ENCODE measurements at regions not wholly inside any gene's neighbourhood (a gene's known extent, or its start where the extent isn't known, plus 50 kb on each side); places are given as distances from the start of the nearest gene placed in this dataset.
"Not testable (repeated sequence)": the region's sequence is repeated elsewhere in the genome, so short reads cannot be mapped to it uniquely, and the experiment has no call there.

DNA sequence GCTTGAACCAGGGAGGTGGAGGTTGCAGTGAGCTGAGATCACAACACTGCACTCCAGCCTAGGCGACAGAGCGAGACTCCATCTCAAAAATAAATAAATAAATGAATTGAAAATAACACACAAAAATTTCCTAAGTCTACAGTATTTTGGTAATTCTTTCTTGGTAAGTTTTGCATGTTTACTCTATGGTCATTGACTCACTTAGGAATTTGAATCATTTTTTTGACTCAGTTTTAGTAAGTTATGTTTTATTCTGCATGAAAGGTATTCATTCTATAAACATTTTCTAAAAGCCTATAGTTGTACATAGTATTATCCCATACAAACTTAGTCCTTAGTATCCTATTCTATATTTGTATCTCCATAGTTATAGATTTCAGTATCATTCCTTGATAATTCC lies 772.9 kb upstream of the SLIT2 start:
- Histone ChIP-seq H3K27me3 (no peaks in the 10 kb centered on the region), H3K4me1 (no peaks in the 10 kb centered on the region), H3K36me3 (no peaks in the 10 kb centered on the region), H3K27ac (no peak overlapping the region), H3K4me3 (no peak overlapping the region), H3K9me3 (no peaks in the 10 kb centered on the region)
- whole genome bisulfite sequencing, 4 donors, result 93 to 98% (median 96%) methylated on average over 2 of the region's 2 CpGs
- TF ChIP-seq POLR2A (IDR thresholded peaks at IDR 0.05), result no peak
- TF ChIP-seq, protein P1, sequence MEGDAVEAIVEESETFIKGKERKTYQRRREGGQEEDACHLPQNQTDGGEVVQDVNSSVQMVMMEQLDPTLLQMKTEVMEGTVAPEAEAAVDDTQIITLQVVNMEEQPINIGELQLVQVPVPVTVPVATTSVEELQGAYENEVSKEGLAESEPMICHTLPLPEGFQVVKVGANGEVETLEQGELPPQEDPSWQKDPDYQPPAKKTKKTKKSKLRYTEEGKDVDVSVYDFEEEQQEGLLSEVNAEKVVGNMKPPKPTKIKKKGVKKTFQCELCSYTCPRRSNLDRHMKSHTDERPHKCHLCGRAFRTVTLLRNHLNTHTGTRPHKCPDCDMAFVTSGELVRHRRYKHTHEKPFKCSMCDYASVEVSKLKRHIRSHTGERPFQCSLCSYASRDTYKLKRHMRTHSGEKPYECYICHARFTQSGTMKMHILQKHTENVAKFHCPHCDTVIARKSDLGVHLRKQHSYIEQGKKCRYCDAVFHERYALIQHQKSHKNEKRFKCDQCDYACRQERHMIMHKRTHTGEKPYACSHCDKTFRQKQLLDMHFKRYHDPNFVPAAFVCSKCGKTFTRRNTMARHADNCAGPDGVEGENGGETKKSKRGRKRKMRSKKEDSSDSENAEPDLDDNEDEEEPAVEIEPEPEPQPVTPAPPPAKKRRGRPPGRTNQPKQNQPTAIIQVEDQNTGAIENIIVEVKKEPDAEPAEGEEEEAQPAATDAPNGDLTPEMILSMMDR (IDR thresholded peaks at IDR 0.05), result no peak
- intact Hi-C loops (cut with DNase I), result no loop called here
- ATAC-seq (no peak), DNase-seq (no peak)

DNA sequence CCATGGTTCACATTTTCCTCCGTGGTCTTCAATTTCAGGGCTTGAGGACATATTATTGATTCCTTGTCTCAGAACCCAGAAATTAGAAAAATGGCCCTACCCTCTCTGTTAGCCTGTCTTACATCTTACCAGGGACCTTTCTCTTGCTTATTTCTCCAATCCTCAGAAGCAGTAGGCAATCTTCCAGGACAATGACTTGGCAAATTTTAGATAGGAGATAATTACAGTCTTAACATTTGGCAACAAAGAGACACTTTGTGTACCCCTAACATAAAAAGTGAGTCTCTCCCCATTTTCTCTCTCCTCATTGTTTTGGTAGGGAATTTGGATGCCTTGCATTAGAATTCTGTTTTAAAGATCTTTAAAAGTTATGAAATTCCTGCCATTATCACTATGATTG lies 778.1 kb upstream of the SLIT2 start:
- Histone ChIP-seq H3K27ac (no peak overlapping the region), H3K4me3 (no peak overlapping the region), H3K27me3 (no peaks in the 10 kb centered on the region), H3K36me3 (no peaks in the 10 kb centered on the region), H3K9me3 (peaks cover 0 to 16% (median 0%) of the 10 kb centered on the region in 12 donors), H3K4me1 (no peaks in the 10 kb centered on the region)
- no peak for TF ChIP-seq POLR2A (IDR thresholded peaks at IDR 0.05)
- TF ChIP-seq, protein P1 (IDR thresholded peaks at IDR 0.05), result no peak
- DNase-seq (no peak), ATAC-seq (no peak)
- intact Hi-C loops (cut with DNase I), result no loop called here
- 75 to 86% (median 78%) methylated on average over 1 of the region's 1 CpG for WGBS, 4 donors

DNA sequence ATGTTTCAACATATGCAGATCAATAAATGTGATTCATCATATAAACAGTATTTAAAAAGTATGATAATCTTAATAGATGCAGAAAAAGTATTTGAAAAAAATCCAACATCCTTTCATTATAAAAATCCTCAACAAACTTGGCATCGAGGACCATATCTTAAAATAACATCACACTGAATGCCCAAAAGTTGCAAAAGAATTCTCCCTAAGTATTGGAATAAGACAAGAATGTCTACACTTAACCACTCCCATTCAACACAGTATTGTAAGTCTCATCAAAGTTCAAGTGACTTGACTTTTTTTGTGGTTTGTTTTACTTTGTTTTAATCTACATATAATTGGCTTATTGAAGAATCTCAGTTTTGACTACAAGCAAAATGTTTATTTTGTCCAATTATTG lies 779.0 kb upstream of the SLIT2 start:
- intact Hi-C loops (cut with DNase I), result no loop called here
- peaks cover 0 to 16% (median 0%) of the 10 kb centered on the region in 12 donors for H3K9me3 ChIP-seq
- H3K27ac ChIP-seq, result no peak overlapping the region
- H3K36me3 ChIP-seq, result no peaks in the 10 kb centered on the region
- H3K4me3 ChIP-seq, result no peak overlapping the region
- TF ChIP-seq, protein P1 (IDR thresholded peaks at IDR 0.05), result no peak
- TF ChIP-seq POLR2A (IDR thresholded peaks at IDR 0.05), result no peak
- H3K27me3 ChIP-seq, result no peaks in the 10 kb centered on the region
- no peaks in the 10 kb centered on the region for H3K4me1 ChIP-seq
- WGBS, 4 donors, result 30 to 51% (median 44%) methylated on average over 1 of the region's 1 CpG
- DNase-seq (no peak), ATAC-seq (no peak)

DNA sequence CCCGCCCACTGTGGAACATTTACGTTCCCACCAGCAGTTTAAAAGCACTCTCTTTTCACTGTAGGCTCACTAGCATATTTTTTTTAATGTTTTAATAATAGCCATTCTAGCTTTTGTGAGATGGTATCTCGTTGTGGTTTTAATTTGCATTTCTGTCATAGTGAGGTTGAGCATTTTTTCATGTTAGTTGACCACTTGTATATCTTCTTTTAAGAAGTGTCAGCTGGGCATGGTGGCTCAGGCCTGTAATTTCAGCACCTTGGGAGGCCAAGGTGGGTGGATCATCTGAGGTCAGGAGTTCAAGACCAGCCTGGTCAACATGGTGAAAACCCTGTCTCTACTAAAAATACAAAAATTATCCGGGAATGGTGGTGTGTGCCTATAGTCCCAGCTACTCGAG lies 781.7 kb upstream of the SLIT2 start:
- WGBS, 4 donors, result 88 to 95% (median 92%) methylated on average over 5 of the region's 5 CpGs
- H3K4me3 ChIP-seq; H3K27ac ChIP-seq; intact Hi-C loops (cut with DNase I); DNase-seq; H3K4me1 ChIP-seq; ATAC-seq; H3K27me3 ChIP-seq; H3K36me3 ChIP-seq: not testable (repeated sequence)
- peaks cover 0 to 16% (median 0%) of the 10 kb centered on the region in 12 donors for H3K9me3 ChIP-seq

DNA sequence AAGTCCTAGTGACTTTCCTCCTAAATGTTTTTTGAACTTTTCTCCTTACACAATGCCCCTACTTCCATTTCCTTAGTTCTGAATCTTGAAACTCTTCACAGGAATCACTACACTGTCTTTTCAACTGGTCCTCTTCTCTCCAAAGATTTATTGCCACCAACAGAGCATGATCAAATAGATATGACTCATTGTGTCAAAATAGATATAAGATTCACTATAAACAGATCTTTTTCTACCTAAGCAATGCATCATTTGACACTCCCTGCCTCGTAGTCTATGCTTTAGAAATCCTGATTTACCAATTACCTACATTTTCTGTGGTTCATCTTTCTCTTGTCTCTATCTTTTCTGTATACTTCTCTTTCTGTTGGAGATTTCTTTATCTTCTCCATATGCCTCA lies 789.6 kb upstream of the SLIT2 start:
- Histone ChIP-seq H3K9me3 (no peaks in the 10 kb centered on the region), H3K27me3 (no peaks in the 10 kb centered on the region), H3K27ac (no peak overlapping the region), H3K4me3 (no peak overlapping the region), H3K36me3 (no peaks in the 10 kb centered on the region), H3K4me1 (no peaks in the 10 kb centered on the region)
- WGBS, 4 donors, result 83 to 93% (median 89%) methylated on average over 1 of the region's 1 CpG
- intact Hi-C loops (cut with DNase I), result no loop called here
- ATAC-seq, result no peak
- DNase-seq, result no peak
- TF ChIP-seq, protein P1 (IDR thresholded peaks at IDR 0.05), result no peak
- TF ChIP-seq POLR2A (IDR thresholded peaks at IDR 0.05), result no peak

Measured in heart left ventricle (tissue), 16 donors.